PC-9 (cell line): ENCODE measurements at regions not wholly inside any gene's neighbourhood (a gene's known extent, or its start where the extent isn't known, plus 50 kb on each side); places are given as distances from the start of the nearest gene placed in this dataset.

Experiments
- CTCF ChIP-seq: fragments of 200-600 bp; sonication (generic); conservative IDR thresholded peaks from 2 replicates; pipeline ENCODE4 v1.6.1; 2017; ENCODE audit warnings: mixed run types, antibody characterized with exemption, mild to moderate bottlenecking, moderate library complexity
- EZH2 ChIP-seq: fragments of 200-600 bp; sonication (generic); IDR thresholded peaks from 2 replicates; pipeline ENCODE4 v1.8.0; 2017; ENCODE audit warnings: antibody characterized with exemption, low read depth

- TF ChIP-seq CTCF: no peak
- no peak for TF ChIP-seq EZH2
Observed at GRCh38 chr4:129261584-129261983, 165.6 kb downstream of the C4orf33 start.
